H9 (cell line): ENCODE measurements at regions not wholly inside any gene's neighbourhood (a gene's known extent, or its start where the extent isn't known, plus 50 kb on each side); places are given as distances from the start of the nearest gene placed in this dataset.

Experiments used
- DNase-seq: peaks from one replicate; pipeline ENCODE4 v3.0.0-alpha.2; 2017
- H2AFZ ChIP-seq: one replicate; pipeline ENCODE4 v1.6.1; 2013; ENCODE audit warnings: mild to moderate bottlenecking, low read length, control low read depth, moderate library complexity
- H2AK5ac ChIP-seq: 2 replicates; pipeline ENCODE4 v1.6.1; 2013; ENCODE audit warnings: low read length, control low read depth, mixed read lengths; ENCODE audit not compliant: insufficient read length
- H2BK120ac ChIP-seq: one replicate; pipeline ENCODE4 v1.6.1; 2013; ENCODE audit warnings: low read depth, mild to moderate bottlenecking, low read length, control low read depth, inconsistent platforms; ENCODE audit not compliant: poor library complexity, severe bottlenecking
- H2BK12ac ChIP-seq: 2 replicates; pipeline ENCODE4 v1.6.1; 2013; ENCODE audit warnings: low read length, control low read depth, mixed read lengths, low read depth; ENCODE audit not compliant: insufficient read length
- H2BK15ac ChIP-seq: 2 replicates; pipeline ENCODE4 v1.6.1; 2013; ENCODE audit warnings: low read depth, low read length, control low read depth
- H2BK20ac ChIP-seq: one replicate; pipeline ENCODE4 v1.6.1; 2013; ENCODE audit warnings: low read depth, mild to moderate bottlenecking, low read length, control low read depth, inconsistent platforms; ENCODE audit not compliant: poor library complexity, severe bottlenecking
- H2BK5ac ChIP-seq: 2 replicates; pipeline ENCODE4 v1.6.1; 2013; ENCODE audit warnings: low read length, control low read depth, mixed read lengths; ENCODE audit not compliant: insufficient read length
- H3K14ac ChIP-seq: 2 replicates; pipeline ENCODE4 v1.6.1; 2013; ENCODE audit warnings: low read length, control low read depth; ENCODE audit not compliant: insufficient read depth
- H3K18ac ChIP-seq: 2 replicates; pipeline ENCODE4 v1.6.1; 2013; ENCODE audit warnings: low read depth, mild to moderate bottlenecking, mixed read lengths, low read length, control low read depth; ENCODE audit not compliant: insufficient read length
- H3K23ac ChIP-seq: 2 replicates; pipeline ENCODE4 v1.6.1; 2013; ENCODE audit warnings: low read length, control low read depth, mixed read lengths, low read depth; ENCODE audit not compliant: insufficient read length
- H3K23me2 ChIP-seq: 2 replicates; pipeline ENCODE4 v1.6.1; 2013; ENCODE audit warnings: low read depth, mild to moderate bottlenecking, mixed read lengths, low read length, control low read depth; ENCODE audit not compliant: insufficient read length, poor library complexity, severe bottlenecking
- H3K27ac ChIP-seq: 2 replicates; pipeline ENCODE4 v1.5.1; 2013; ENCODE audit warnings: low read length, control low read depth, mixed read lengths, low read depth; ENCODE audit not compliant: insufficient read length
- H3K27me3 ChIP-seq: 2 replicates; pipeline ENCODE4 v1.6.1; 2013; ENCODE audit warnings: low read length, control low read depth, inconsistent platforms; ENCODE audit not compliant: insufficient read depth
- H3K4ac ChIP-seq: 2 replicates; pipeline ENCODE4 v1.6.1; 2013; ENCODE audit warnings: low read depth, mild to moderate bottlenecking, control low read depth, inconsistent platforms, low read length, moderate library complexity
- H3K4me1 ChIP-seq: 2 replicates; pipeline ENCODE4 v1.6.1; 2013; ENCODE audit warnings: low read length, control low read depth, inconsistent platforms; ENCODE audit not compliant: insufficient read depth
- H3K4me2 ChIP-seq: 2 replicates; pipeline ENCODE4 v1.6.1; 2013; ENCODE audit warnings: low read length, control low read depth, mixed read lengths; ENCODE audit not compliant: insufficient read length, insufficient read depth
- H3K56ac ChIP-seq: 2 replicates; pipeline ENCODE4 v1.6.1; 2013; ENCODE audit warnings: low read depth, mild to moderate bottlenecking, mixed read lengths, low read length, control low read depth; ENCODE audit not compliant: insufficient read length
- H3K79me1 ChIP-seq: 2 replicates; pipeline ENCODE4 v1.6.1; 2013; ENCODE audit warnings: low read depth, mild to moderate bottlenecking, moderate library complexity, low read length, control low read depth, inconsistent platforms; ENCODE audit not compliant: insufficient read depth, poor library complexity, severe bottlenecking
- H3K79me2 ChIP-seq: 2 replicates; pipeline ENCODE4 v1.6.1; 2013; ENCODE audit warnings: low read length, control low read depth, inconsistent platforms; ENCODE audit not compliant: insufficient read depth
- H3K9ac ChIP-seq: 2 replicates; pipeline ENCODE4 v1.6.1; 2013; ENCODE audit warnings: low read length, control low read depth, mixed read lengths; ENCODE audit not compliant: insufficient read length; ENCODE audit errors: extremely low read depth
- H3K9me3 ChIP-seq: one replicate; pipeline ENCODE4 v1.6.1; 2013; ENCODE audit warnings: low read depth, low read length, inconsistent platforms; ENCODE audit not compliant: control insufficient read depth
- H3T11ph ChIP-seq: one replicate; pipeline ENCODE4 v1.6.1; 2013; ENCODE audit warnings: mild to moderate bottlenecking, low read length, control low read depth, inconsistent platforms
- H4K20me1 ChIP-seq: one replicate; pipeline ENCODE4 v1.6.1; 2013; ENCODE audit not compliant: control insufficient read depth, insufficient read length, insufficient read depth
- H4K5ac ChIP-seq: 2 replicates; pipeline ENCODE4 v1.6.1; 2013; ENCODE audit warnings: low read depth, mild to moderate bottlenecking, mixed read lengths, low read length, control low read depth; ENCODE audit not compliant: insufficient read length
- H4K8ac ChIP-seq: replicated peaks from 2 replicates; pipeline ENCODE4 v1.6.1; 2013; ENCODE audit warnings: low read length, control low read depth, mixed read lengths, low read depth; ENCODE audit not compliant: insufficient read length
- H4K91ac ChIP-seq: 2 replicates; pipeline ENCODE4 v1.6.1; 2013; ENCODE audit warnings: low read depth, mild to moderate bottlenecking, moderate library complexity, mixed read lengths, low read length, control low read depth; ENCODE audit not compliant: insufficient read length
- H3K27ac Mint-ChIP-seq, 3 experiments: 2 replicates in 2 of 3; 3 replicates in 1 of 3; pipeline ENCODE4 v1.8.0; 2020 to 2021; ENCODE audit warnings: mixed read lengths in 3 of 3, mild to moderate bottlenecking in 1 of 3, moderate library complexity in 1 of 3
- H3K27me3 Mint-ChIP-seq: 2 replicates; pipeline ENCODE4 v1.8.0; 2021; ENCODE audit warnings: low read depth, mild to moderate bottlenecking, moderate library complexity, mixed read lengths
- H3K36me3 Mint-ChIP-seq, 3 experiments: 2 replicates in 2 of 3; 3 replicates in 1 of 3; pipeline ENCODE4 v1.8.0; 2020 to 2021; ENCODE audit warnings: low read depth in 3 of 3, mixed read lengths in 3 of 3; ENCODE audit not compliant: insufficient read depth in 1 of 3
- H3K4me1 Mint-ChIP-seq, 2 experiments: 2 replicates each; pipeline ENCODE4 v1.8.0; 2020; ENCODE audit warnings: mixed read lengths in 2 of 2
- H3K4me3 Mint-ChIP-seq, 2 experiments: 2 replicates in 1 of 2; 3 replicates in 1 of 2; pipeline ENCODE4 v1.8.0; 2020 to 2021; ENCODE audit warnings: mild to moderate bottlenecking in 2 of 2, mixed read lengths in 2 of 2, moderate library complexity in 1 of 2
- H3K9me3 Mint-ChIP-seq, 2 experiments: 2 replicates in 1 of 2; 3 replicates in 1 of 2; pipeline ENCODE4 v1.8.0; 2020; ENCODE audit warnings: mild to moderate bottlenecking in 2 of 2, mixed read lengths in 2 of 2, moderate library complexity in 1 of 2
- CTCF ChIP-seq: fragments of 200-600 bp; sonication (generic); conservative IDR thresholded peaks from 3 replicates; pipeline ENCODE4 v1.8.0; 2021; ENCODE audit warnings: antibody characterized with exemption, mild to moderate bottlenecking
- WGBS: extraction: QIAGEN DNeasy Blood & Tissue Kit; methylation state at CpG from one replicate; pipeline ENCODE4 v1.1.7; 2013; ENCODE audit warnings: missing lambda C conversion rate, low lambda C conversion rate, mixed read lengths; ENCODE audit not compliant: insufficient read length; ENCODE audit errors: extremely low coverage; 5-methylcytosine and 5-hydroxymethylcytosine counted together

GRCh38 chr5:1701884-1702283 lies 97.8 kb downstream of the MRPL36 start:
- Histone ChIP-seq H2BK120ac (no peak overlapping the region), H2AFZ (no peak overlapping the region), H2BK12ac (no peak overlapping the region), H3K23ac (no peak overlapping the region), H3K79me1 (no peaks in the 10 kb centered on the region), H3K27me3 (no peaks in the 10 kb centered on the region), H2BK20ac (no peak overlapping the region), H3K9me3 (no peaks in the 10 kb centered on the region), H4K5ac (no peak overlapping the region), H3K23me2 (no peaks in the 10 kb centered on the region), H3K56ac (no peak overlapping the region), H2BK15ac (no peak overlapping the region), H2AK5ac (no peak overlapping the region), H3K4ac (no peak overlapping the region), H3K9ac (no peak overlapping the region), H4K8ac (no peak overlapping the region), H3K14ac (no peak overlapping the region), H3K4me1 (no peaks in the 10 kb centered on the region), H3K27ac (no peak overlapping the region), H3K18ac (no peak overlapping the region), H2BK5ac (no peak overlapping the region), H4K20me1 (no peaks in the 10 kb centered on the region), H3K4me2 (no peak overlapping the region), H4K91ac (no peak overlapping the region), H3T11ph (no peak overlapping the region), H3K79me2 (no peaks in the 10 kb centered on the region)
- TF ChIP-seq CTCF, result no peak
- Mint-ChIP-seq H3K27me3 (peaks cover 24% of the 10 kb centered on the region), H3K27ac (no peak overlapping the region), H3K4me1 (peaks cover 16 to 18% of the 10 kb centered on the region in 2 experiments), H3K4me3 (no peak overlapping the region), H3K36me3 (peaks cover 0 to 10% (median 6%) of the 10 kb centered on the region in 3 experiments; a peak in 4 of 7 replicates), H3K9me3 (peaks cover 8 to 10% of the 10 kb centered on the region in 2 experiments; a peak in 4 of 5 replicates)
- no peak for DNase-seq
- no CpG with 5 or more reads among the region's 22 CpGs for WGBS
